Ovary (tissue), 7 donors: ENCODE measurements at regions not wholly inside any gene's neighbourhood (a gene's known extent, or its start where the extent isn't known, plus 50 kb on each side); places are given as distances from the start of the nearest gene placed in this dataset.
A peak's percentile ranks its signal among the peaks of the same experiment; 100 is the strongest.

Experiments used
- DNase-seq, 5 donors: peaks; one replicate each; pipeline ENCODE4 v3.0.0-alpha.2; 2019 to 2020
- H3K27ac ChIP-seq, 2 donors: fragments of 200-600 bp; one replicate each; pipeline versions ENCODE4 v1.5.1 to v1.8.0; 2019 to 2022
- H3K27me3 ChIP-seq: fragments of 200-600 bp; one replicate; pipeline ENCODE4 v1.8.0; 2022
- H3K36me3 ChIP-seq: fragments of 200-600 bp; sonication (generic); one replicate; pipeline ENCODE4 v1.5.1; 2019
- H3K4me1 ChIP-seq: one replicate; pipeline ENCODE4 v1.8.1; 2013; ENCODE audit warnings: mild to moderate bottlenecking, moderate library complexity; ENCODE audit not compliant: insufficient read depth
- H3K4me3 ChIP-seq: fragments of 200-600 bp; sonication (generic); one replicate; pipeline ENCODE4 v1.5.1; 2017
- H3K9me3 ChIP-seq, 2 donors: fragments of 200-600 bp in 1 of 2; sonication (generic) in 1 of 2; one replicate each; pipeline versions ENCODE4 v1.5.1 to v1.8.1; 2013 to 2019; ENCODE audit warnings: mild to moderate bottlenecking in 1 of 2, moderate library complexity in 1 of 2
- CTCF ChIP-seq, 3 donors: fragments of 450-650 bp in 2 of 3; fragments of 200-600 bp in 1 of 3; IDR thresholded peaks; one replicate each; pipeline versions ENCODE4 v1.5.1 to v1.8.0; 2016 to 2022; ENCODE audit warnings: antibody characterized with exemption in 3 of 3, mild to moderate bottlenecking in 1 of 3
- EP300 ChIP-seq: sonication (generic); formaldehyde crosslinking; IDR thresholded peaks from one replicate; pipeline ENCODE4 v1.6.1; 2017; ENCODE audit warnings: antibody characterized with exemption
- POLR2A ChIP-seq: fragments of 450-650 bp; IDR thresholded peaks from one replicate; pipeline ENCODE4 v1.6.1; 2017; ENCODE audit warnings: antibody characterized with exemption, mild to moderate bottlenecking, moderate library complexity
- WGBS, 3 donors: extraction: QIAGEN DNeasy Blood & Tissue Kit in 1 of 3; methylation state at CpG; one replicate each; pipeline versions ENCODE4 v1.1.5 to v1.1.7; 2013 to 2017; 5-methylcytosine and 5-hydroxymethylcytosine counted together
- intact Hi-C, 4 donors: fragments of 100-400 bp; cut with DNase I; formaldehyde crosslinking; loops; one replicate each; pipeline versions ENCODE4 v1.11.0 to v1.15.1; 2022 to 2023
- donor health status: DM: no; HTN: no; CAD: no; lungs with moderate emphysema.
- donor health status: DM: no; HTN: no; CAD: no.
- donor health status: Bipolar disorder and iron deficiency.
- donor health status: DM: no; HTN: no; CAD: no.
- donor health status: DM: yes; HTN: yes; CAD: no.

DNA sequence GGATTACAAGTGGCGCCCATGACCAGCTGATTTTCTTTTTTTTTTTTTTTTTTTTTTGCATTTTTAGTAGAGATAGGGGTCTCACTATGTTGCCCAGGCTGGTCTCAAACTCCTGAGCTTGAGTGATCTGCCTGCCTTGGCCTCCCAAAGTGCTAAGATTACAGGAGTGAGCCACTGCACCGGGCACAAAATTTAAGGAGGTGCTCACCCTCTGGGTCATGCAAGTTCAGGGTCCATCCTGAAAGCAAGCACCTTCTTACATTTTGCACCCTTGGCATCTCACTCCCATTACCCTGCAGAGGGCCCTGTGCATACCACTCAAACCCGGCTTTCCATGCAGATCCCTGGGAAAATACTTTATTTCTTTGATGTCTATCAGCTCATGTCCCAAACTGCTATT is 95.6 kb upstream of the ADRA1B start:
- Histone ChIP-seq H3K4me1 (peaks cover 3% of the 10 kb centered on the region), H3K4me3 (no peak overlapping the region), H3K27me3 (no peaks in the 10 kb centered on the region), H3K9me3 (no peaks in the 10 kb centered on the region), H3K27ac (no peak overlapping the region), H3K36me3 (no peaks in the 10 kb centered on the region)
- 88 to 95% (median 93%) methylated on average over 3 of the region's 3 CpGs for WGBS, 3 donors
- no peak for DNase-seq
- no peak for TF ChIP-seq CTCF (IDR thresholded peaks at IDR 0.05)
- no peak for TF ChIP-seq POLR2A
- no peak for TF ChIP-seq EP300
- intact Hi-C loops: no loop called here

DNA sequence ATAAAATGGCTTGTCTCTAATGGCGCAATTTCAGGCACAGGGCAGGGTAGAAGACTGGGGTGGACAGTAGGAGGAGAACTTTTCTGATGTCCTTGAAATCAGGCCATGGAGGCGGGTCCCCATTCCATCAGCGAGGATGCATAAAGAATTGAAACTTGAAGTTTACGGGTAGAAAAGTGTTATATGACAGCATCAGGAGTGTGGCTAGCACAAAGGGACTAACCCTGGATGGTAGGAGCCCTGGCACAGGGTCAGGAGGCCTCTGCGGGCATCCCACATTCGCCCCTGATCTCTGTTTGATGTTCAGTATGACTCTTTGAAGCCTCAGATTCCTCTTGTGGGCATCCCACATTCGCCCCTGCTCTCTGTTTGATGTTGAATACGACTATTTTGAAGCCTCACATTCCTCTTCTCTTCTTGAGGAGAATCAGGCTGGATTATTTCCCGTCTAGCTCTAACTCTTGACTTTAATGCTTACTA is 94.8 kb upstream of the ADRA1B start:
- WGBS, 3 donors: 83 to 89% (median 88%) methylated on average over 9 of the region's 9 CpGs
- Histone ChIP-seq H3K27me3 (no peaks in the 10 kb centered on the region), H3K4me1 (peaks cover 3% of the 10 kb centered on the region), H3K4me3 (no peak overlapping the region), H3K27ac (no peak overlapping the region), H3K36me3 (no peaks in the 10 kb centered on the region), H3K9me3 (no peaks in the 10 kb centered on the region)
- DNase-seq: no peak
- TF ChIP-seq CTCF (IDR thresholded peaks at IDR 0.05): no peak
- TF ChIP-seq POLR2A: no peak
- TF ChIP-seq EP300: no peak
- intact Hi-C loops: no loop called here

DNA sequence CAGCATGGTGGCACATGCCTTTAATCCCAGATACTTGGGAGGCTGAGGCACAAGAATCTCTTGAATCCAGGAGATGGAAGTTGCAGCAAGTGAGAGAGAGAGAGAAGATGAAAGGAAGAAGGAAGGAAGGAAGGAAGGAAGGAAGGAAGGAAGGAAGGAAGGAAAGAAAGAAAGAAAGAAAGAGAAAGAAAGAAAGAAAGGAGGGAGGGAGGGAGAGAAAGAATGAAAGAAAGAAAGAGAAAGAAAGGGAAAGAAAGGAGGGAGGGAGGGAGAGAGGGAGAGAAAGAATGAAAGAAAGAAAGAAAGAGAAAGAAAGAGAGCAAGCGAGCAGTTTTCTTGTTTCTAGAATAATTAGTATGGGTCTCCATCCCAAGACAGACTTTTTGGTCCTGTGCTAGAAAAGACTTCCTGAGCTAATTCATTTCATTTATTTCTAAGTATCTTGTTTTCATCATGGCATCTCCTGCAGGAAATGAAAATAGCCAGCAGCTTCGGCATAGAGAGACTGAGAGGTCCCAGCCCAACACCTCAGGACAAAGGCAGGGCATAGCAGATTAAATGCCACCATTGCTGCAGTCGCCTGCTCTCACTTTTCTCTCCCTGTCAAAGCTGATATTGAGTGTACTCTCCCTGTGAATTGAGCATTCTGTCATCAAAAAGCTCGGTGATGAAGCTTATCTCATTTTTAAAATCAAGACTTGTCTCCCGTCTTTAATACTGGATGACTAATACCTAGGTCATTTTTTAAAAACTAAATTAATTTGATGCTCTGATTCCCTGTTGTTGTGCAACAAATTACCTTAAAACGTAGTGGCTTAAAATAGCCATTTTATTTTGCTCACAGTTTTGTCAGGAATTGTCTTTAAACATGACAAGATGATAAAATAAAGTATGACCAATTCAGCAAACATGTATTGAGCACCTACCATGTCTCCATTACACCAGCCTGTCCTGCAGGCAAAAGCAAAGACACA is 91.8 kb upstream of the ADRA1B start:
- Histone ChIP-seq H3K36me3 (no peaks in the 10 kb centered on the region), H3K4me3 (no peak overlapping the region), H3K4me1 (peaks cover 3% of the 10 kb centered on the region), H3K27me3 (no peaks in the 10 kb centered on the region), H3K9me3 (no peaks in the 10 kb centered on the region), H3K27ac (no peak overlapping the region)
- no peak for DNase-seq
- intact Hi-C loops: no loop called here
- WGBS, 3 donors: 71 to 84% (median 79%) methylated on average over 6 of the region's 6 CpGs
- no peak for TF ChIP-seq CTCF (IDR thresholded peaks at IDR 0.05)

GRCh38 chr5:159825551-159826051 is 90.7 kb upstream of the ADRA1B start:
- no peak overlapping the region for H3K4me3 ChIP-seq
- WGBS, 3 donors: 17 to 28% (median 23%) methylated on average over 3 of the region's 3 CpGs
- no peaks in the 10 kb centered on the region for H3K36me3 ChIP-seq
- no peaks in the 10 kb centered on the region for H3K9me3 ChIP-seq
- no peaks in the 10 kb centered on the region for H3K27me3 ChIP-seq
- no peaks in the 10 kb centered on the region for H3K4me1 ChIP-seq
- peak in 4 of 5 donors; percentile 27 to 48 (median 40) for DNase-seq
- no peak overlapping the region for H3K27ac ChIP-seq
- TF ChIP-seq POLR2A (no peak), CTCF (IDR thresholded peaks at IDR 0.05) (no peak), EP300 (no peak)
- intact Hi-C loops: no loop called here
